C4-2B (cell line): ENCODE measurements at regions not wholly inside any gene's neighbourhood (a gene's known extent, or its start where the extent isn't known, plus 50 kb on each side); places are given as distances from the start of the nearest gene placed in this dataset.
A peak's percentile ranks its signal among the peaks of the same experiment; 100 is the strongest.

Source experiments
- H3K27ac ChIP-seq: fragments of 450-650 bp; 2 replicates; pipeline ENCODE4 v1.5.1; 2017
- CTCF ChIP-seq: fragments of 450-650 bp; conservative IDR thresholded peaks from 2 replicates; pipeline ENCODE4 v1.5.1; 2017; ENCODE audit warnings: mild to moderate bottlenecking
- ZFX ChIP-seq: fragments of 450-650 bp; IDR thresholded peaks from 2 replicates; pipeline ENCODE4 v1.6.1; 2017

GRCh38 chrX:144275843-144276242 lies 392.0 kb downstream of the UBE2NL start:
- TF ChIP-seq CTCF (no peak), ZFX (no peak)
- no peak overlapping the region for H3K27ac ChIP-seq

GRCh38 chrX:144293229-144293628 lies 409.4 kb downstream of the UBE2NL start:
- H3K27ac ChIP-seq, result no peak overlapping the region
- no peak for TF ChIP-seq CTCF
- TF ChIP-seq ZFX, result no peak

- TF ChIP-seq ZFX (no peak), CTCF (no peak)
- H3K27ac ChIP-seq, result no peak overlapping the region
Observed at GRCh38 chrX:144295921-144296320, 412.1 kb downstream of the UBE2NL start.

- TF ChIP-seq ZFX, result no peak
- no peak for TF ChIP-seq CTCF
- H3K27ac ChIP-seq, result no peak overlapping the region
Observed at GRCh38 chrX:144297221-144297620, 413.4 kb downstream of the UBE2NL start.

- TF ChIP-seq CTCF, result no peak
- TF ChIP-seq ZFX, result no peak
- H3K27ac ChIP-seq, result no peak overlapping the region
Observed at GRCh38 chrX:144327495-144327894, 443.6 kb downstream of the UBE2NL start.

GRCh38 chrX:144333429-144333828 lies 449.6 kb downstream of the UBE2NL start:
- TF ChIP-seq ZFX (no peak), CTCF (no peak)
- H3K27ac ChIP-seq, result no peak overlapping the region

- H3K27ac ChIP-seq, result no peak overlapping the region
- peak; percentile 47 for TF ChIP-seq CTCF
- TF ChIP-seq ZFX, result no peak
Observed at GRCh38 chrX:144334577-144334976, 450.7 kb downstream of the UBE2NL start.
